ENCODE measurements at regions not wholly inside any gene's neighbourhood (a gene's known extent, or its start where the extent isn't known, plus 50 kb on each side); places are given as distances from the start of the nearest gene placed in this dataset.

DNA sequence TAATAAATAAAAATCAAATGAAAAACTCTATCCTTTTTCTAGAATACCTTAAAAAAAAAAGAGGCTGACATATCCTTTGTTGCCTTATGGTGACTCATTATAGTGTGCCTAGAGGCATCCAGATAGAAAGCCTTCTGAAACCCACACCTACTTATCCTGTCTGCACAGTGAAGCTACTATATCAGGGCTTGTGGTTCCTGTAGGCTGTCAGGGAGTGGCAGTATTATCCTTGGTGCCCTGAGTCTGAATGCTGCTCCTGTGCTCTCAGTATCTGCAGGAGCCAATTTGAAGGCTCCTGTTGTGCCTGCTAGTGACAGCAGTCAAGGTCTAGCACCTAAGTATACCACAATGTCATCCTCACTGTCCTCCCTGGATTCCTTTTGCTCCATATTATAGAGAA lies 168.4 kb upstream of the AVPR1A start:
- TF ChIP-seq POLR2AphosphoS5 (IDR thresholded peaks at IDR 0.05) (no peak), POLR2A (IDR thresholded peaks at IDR 0.05) (no peak), CTCF (IDR thresholded peaks at IDR 0.05) (no peak)
- no peaks in the 10 kb centered on the region for H3K9me3 ChIP-seq
- no peak for DNase-seq (ENCODE audit: low spot score)
- no peak overlapping the region for H3K27ac ChIP-seq
- intact Hi-C loops (cut with DNase I): no loop called here
- H3K4me3 ChIP-seq: no peak overlapping the region
- H3K27me3 ChIP-seq (replicated peaks; ENCODE audit: insufficient read depth): no peaks in the 10 kb centered on the region
- H3K4me1 ChIP-seq (replicated peaks): no peaks in the 10 kb centered on the region
- no peaks in the 10 kb centered on the region for H3K36me3 ChIP-seq

DNA sequence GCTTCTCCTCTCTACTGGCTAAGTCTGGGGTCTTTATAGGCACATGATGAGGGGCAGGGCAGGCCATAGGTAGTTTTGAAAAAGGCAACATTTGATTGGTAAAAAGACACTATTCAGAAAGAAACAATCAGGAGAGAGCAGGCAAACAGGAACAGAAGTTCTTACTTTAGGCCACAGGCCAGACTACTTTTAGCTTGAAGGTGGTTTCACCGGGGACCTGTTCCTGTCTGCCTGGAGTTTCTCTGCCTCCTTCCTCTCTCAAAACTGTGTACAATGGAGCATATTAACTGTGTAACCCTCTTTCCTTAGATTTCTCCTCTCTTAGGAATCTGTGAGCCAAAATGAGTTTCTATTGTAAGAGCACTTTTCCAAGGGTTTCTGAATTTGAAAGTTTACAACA lies 167.9 kb upstream of the AVPR1A start:
- no peaks in the 10 kb centered on the region for H3K27me3 ChIP-seq (replicated peaks; ENCODE audit: insufficient read depth)
- H3K4me1 ChIP-seq (replicated peaks): no peaks in the 10 kb centered on the region
- 86% methylated on average over 1 of the region's 1 CpG for WGBS
- no peak overlapping the region for H3K4me3 ChIP-seq
- TF ChIP-seq POLR2A (IDR thresholded peaks at IDR 0.05) (no peak), CTCF (IDR thresholded peaks at IDR 0.05) (no peak), POLR2AphosphoS5 (IDR thresholded peaks at IDR 0.05) (no peak)
- DNase-seq (ENCODE audit: low spot score): no peak
- H3K27ac ChIP-seq: no peak overlapping the region
- no peaks in the 10 kb centered on the region for H3K36me3 ChIP-seq
- intact Hi-C loops (cut with DNase I): no loop called here
- no peaks in the 10 kb centered on the region for H3K9me3 ChIP-seq

DNA sequence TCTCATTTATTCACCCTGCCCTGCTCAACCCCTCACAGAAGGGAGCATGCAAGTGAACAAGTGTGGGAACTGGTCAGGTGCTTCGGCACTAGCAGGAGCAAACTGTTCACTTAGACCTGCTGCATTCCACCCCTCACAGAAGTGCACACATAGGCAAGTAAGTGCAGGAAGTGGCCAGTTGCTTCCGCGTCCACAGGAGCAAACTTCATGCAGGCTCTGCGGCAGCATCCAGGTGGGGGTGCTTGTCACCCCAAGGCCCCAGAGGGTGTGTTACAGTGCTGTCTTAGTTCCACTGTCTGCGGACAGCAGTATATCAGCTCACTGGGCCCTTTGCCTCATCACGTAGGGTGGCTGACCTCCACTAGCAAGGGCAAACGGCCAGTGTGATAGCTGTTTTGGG lies 167.3 kb upstream of the AVPR1A start:
- 86% methylated on average over 7 of the region's 7 CpGs for WGBS
- intact Hi-C loops (cut with DNase I): no loop called here
- no peak for TF ChIP-seq POLR2AphosphoS5 (IDR thresholded peaks at IDR 0.05)
- no peak for TF ChIP-seq CTCF (IDR thresholded peaks at IDR 0.05)
- no peak for TF ChIP-seq POLR2A (IDR thresholded peaks at IDR 0.05)
- no peak overlapping the region for H3K27ac ChIP-seq
- no peak overlapping the region for H3K4me3 ChIP-seq
- H3K27me3 ChIP-seq (replicated peaks; ENCODE audit: insufficient read depth): no peaks in the 10 kb centered on the region
- H3K36me3 ChIP-seq: no peaks in the 10 kb centered on the region
- no peaks in the 10 kb centered on the region for H3K9me3 ChIP-seq
- no peak for DNase-seq (ENCODE audit: low spot score)
- no peaks in the 10 kb centered on the region for H3K4me1 ChIP-seq (replicated peaks)

- intact Hi-C loops (cut with DNase I): no loop called here
- H3K9me3 ChIP-seq: no peaks in the 10 kb centered on the region
- no peak for DNase-seq (ENCODE audit: low spot score)
- H3K4me1 ChIP-seq (replicated peaks): no peaks in the 10 kb centered on the region
- no peak overlapping the region for H3K27ac ChIP-seq
- TF ChIP-seq POLR2AphosphoS5 (IDR thresholded peaks at IDR 0.05) (no peak), CTCF (IDR thresholded peaks at IDR 0.05) (no peak), POLR2A (IDR thresholded peaks at IDR 0.05) (no peak)
- no peaks in the 10 kb centered on the region for H3K36me3 ChIP-seq
- no peak overlapping the region for H3K4me3 ChIP-seq
- 82% methylated on average over 5 of the region's 5 CpGs for WGBS
- no peaks in the 10 kb centered on the region for H3K27me3 ChIP-seq (replicated peaks; ENCODE audit: insufficient read depth)
These were observed 166.9 kb upstream of the AVPR1A start for GRCh38 chr12:63317880-63318279.

DNA sequence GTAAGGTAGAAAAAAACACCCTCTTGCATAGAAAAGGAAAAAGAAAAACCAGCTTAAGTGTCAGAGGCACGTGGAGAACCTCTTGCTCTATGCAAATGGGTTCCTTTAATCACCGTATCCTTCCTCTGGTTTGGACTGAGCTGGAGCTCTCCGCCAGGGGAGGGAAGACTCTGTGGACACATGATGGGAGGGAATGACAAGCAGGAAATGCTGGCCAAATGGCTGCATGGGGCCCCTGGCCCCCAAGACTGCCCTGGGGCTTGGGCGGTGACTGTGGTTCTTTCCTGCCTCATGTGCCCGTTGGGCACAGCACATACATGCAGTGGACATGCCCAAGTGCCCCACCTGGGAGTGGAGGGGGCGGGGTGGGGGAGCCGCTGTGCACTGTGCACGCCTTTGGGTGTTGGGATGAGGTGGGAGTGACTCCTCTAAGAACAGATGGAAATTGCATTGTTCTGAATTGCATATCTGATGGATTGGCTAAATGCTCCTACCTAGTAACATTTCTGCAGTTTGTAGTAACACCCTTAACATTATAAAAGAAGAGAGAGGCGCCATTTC lies 166.4 kb upstream of the AVPR1A start:
- 92% methylated on average over 9 of the region's 9 CpGs for WGBS
- DNase-seq (ENCODE audit: low spot score): no peak
- intact Hi-C loops (cut with DNase I): no loop called here
- no peak overlapping the region for H3K4me3 ChIP-seq
- H3K27me3 ChIP-seq (replicated peaks; ENCODE audit: insufficient read depth): no peaks in the 10 kb centered on the region
- no peak for TF ChIP-seq POLR2A (IDR thresholded peaks at IDR 0.05)
- TF ChIP-seq CTCF (IDR thresholded peaks at IDR 0.05): no peak
- TF ChIP-seq POLR2AphosphoS5 (IDR thresholded peaks at IDR 0.05): no peak
- H3K36me3 ChIP-seq: no peaks in the 10 kb centered on the region
- no peaks in the 10 kb centered on the region for H3K9me3 ChIP-seq
- no peaks in the 10 kb centered on the region for H3K4me1 ChIP-seq (replicated peaks)
- H3K27ac ChIP-seq: no peak overlapping the region

Measured in prostate gland (tissue), 2 donors.